IMR-90 (cell line): ENCODE measurements at regions not wholly inside any gene's neighbourhood (a gene's known extent, or its start where the extent isn't known, plus 50 kb on each side); places are given as distances from the start of the nearest gene placed in this dataset.

Experiments used
- ATAC-seq: fragments of 200-7000 bp; cut with Tn5 transposase; 2 replicates; pipeline ENCODE4 v1.9.1; 2020; ENCODE audit warnings: low read depth, mild to moderate bottlenecking, moderate library complexity
- BruUV-seq: library from RNA; stranded (reverse); fragments of 400-500 nt; replicated peaks from 2 replicates; lab custom pipeline; 2021; lab: Mats Ljungman, UMichigan
- CTCF ChIA-PET: fragments of 300-600 bp; formaldehyde crosslinking; extraction: SDS; loops from one replicate; lab custom pipeline; 2021; ENCODE audit warnings: antibody characterized with exemption; lab: Yijun Ruan, JAX
- POLR2A ChIA-PET: fragments of 300-600 bp; sonication (Branson Sonifier 250); formaldehyde crosslinking; loops from one replicate; lab custom pipeline; 2022; ENCODE audit warnings: antibody characterized with exemption; ENCODE audit not compliant: unreplicated experiment; lab: Charles Lee
- DNase-seq: peaks from one replicate; pipeline ENCODE4 v3.0.0; 2013
- H2AFZ ChIP-seq: replicated peaks from 2 replicates; pipeline ENCODE3; 2013; ENCODE audit warnings: low read length, mild to moderate bottlenecking; ENCODE audit not compliant: poor library complexity
- H2AK5ac ChIP-seq: 2 replicates; pipeline ENCODE4 v1.6.1; 2013; ENCODE audit warnings: low read depth, low read length, inconsistent platforms
- H2AK9ac ChIP-seq: replicated peaks from 2 replicates; pipeline ENCODE3; 2013; ENCODE audit warnings: mild to moderate bottlenecking, low read depth, low read length, moderate library complexity; ENCODE audit not compliant: poor library complexity
- H2BK120ac ChIP-seq: 2 replicates; pipeline ENCODE4 v1.6.1; 2013; ENCODE audit warnings: low read depth, low read length, inconsistent platforms
- H2BK15ac ChIP-seq: 3 replicates; pipeline ENCODE4 v1.6.1; 2013; ENCODE audit warnings: low read depth, low read length, inconsistent platforms
- H2BK20ac ChIP-seq: 2 replicates; pipeline ENCODE4 v1.6.1; 2013; ENCODE audit warnings: low read depth, mild to moderate bottlenecking, inconsistent platforms, low read length, moderate library complexity
- H2BK5ac ChIP-seq: 2 replicates; pipeline ENCODE4 v1.6.1; 2013; ENCODE audit warnings: mild to moderate bottlenecking, low read depth, low read length, inconsistent platforms; ENCODE audit not compliant: poor library complexity, severe bottlenecking
- H3K14ac ChIP-seq: replicated peaks from 2 replicates; pipeline ENCODE4 v1.6.1; 2013; ENCODE audit warnings: low read depth, low read length, inconsistent platforms
- H3K18ac ChIP-seq: 2 replicates; pipeline ENCODE4 v1.6.1; 2013; ENCODE audit warnings: low read depth, low read length, control low read depth
- H3K23ac ChIP-seq: 2 replicates; pipeline ENCODE4 v1.6.1; 2013; ENCODE audit warnings: low read depth, low read length, inconsistent platforms
- H3K27ac ChIP-seq: 2 replicates; pipeline ENCODE4 v1.5.1; 2013; ENCODE audit warnings: mild to moderate bottlenecking, control low read depth, low read length; ENCODE audit not compliant: insufficient read depth
- H3K27me3 ChIP-seq: 2 replicates; pipeline ENCODE4 v1.6.1; 2013; ENCODE audit warnings: low read length; ENCODE audit not compliant: control insufficient read depth, insufficient read depth
- H3K36me3 ChIP-seq: 2 replicates; pipeline ENCODE4 v1.6.1; 2013; ENCODE audit warnings: low read length, mixed read lengths; ENCODE audit not compliant: control insufficient read depth, insufficient read depth
- H3K4ac ChIP-seq: 2 replicates; pipeline ENCODE4 v1.6.1; 2013; ENCODE audit warnings: low read depth, low read length, inconsistent platforms
- H3K4me1 ChIP-seq: 2 replicates; pipeline ENCODE4 v1.6.1; 2013; ENCODE audit warnings: low read length, mixed read lengths; ENCODE audit not compliant: control insufficient read depth, insufficient read depth
- H3K4me2 ChIP-seq: 2 replicates; pipeline ENCODE4 v1.6.1; 2013; ENCODE audit warnings: low read depth, mild to moderate bottlenecking, control low read depth, low read length, moderate library complexity
- H3K4me3 ChIP-seq: 2 replicates; pipeline ENCODE4 v1.5.1; 2013; ENCODE audit warnings: low read depth, mild to moderate bottlenecking, control low read depth, low read length, moderate library complexity; ENCODE audit not compliant: insufficient read depth
- H3K56ac ChIP-seq: 2 replicates; pipeline ENCODE4 v1.6.1; 2013; ENCODE audit warnings: low read length, inconsistent platforms; ENCODE audit not compliant: insufficient read depth; ENCODE audit errors: extremely low read depth
- H3K79me1 ChIP-seq, 2 experiments: 2 replicates each; pipeline ENCODE4 v1.6.1; 2013; ENCODE audit warnings: low read length in 2 of 2, inconsistent platforms in 1 of 2, low read depth in 1 of 2
- H3K9ac ChIP-seq: 2 replicates; pipeline ENCODE4 v1.6.1; 2013; ENCODE audit warnings: low read depth, low read length, control low read depth
- H3K9me1 ChIP-seq: 2 replicates; pipeline ENCODE4 v1.6.1; 2013; ENCODE audit warnings: low read length, inconsistent platforms; ENCODE audit not compliant: insufficient read depth
- H3K9me3 ChIP-seq: 2 replicates; pipeline ENCODE4 v1.6.1; 2013; ENCODE audit warnings: low read length; ENCODE audit not compliant: control insufficient read depth, insufficient read depth
- H4K20me1 ChIP-seq: 2 replicates; pipeline ENCODE4 v1.6.1; 2013; ENCODE audit warnings: low read length, inconsistent platforms; ENCODE audit not compliant: insufficient read depth
- H4K5ac ChIP-seq: 2 replicates; pipeline ENCODE4 v1.6.1; 2013; ENCODE audit warnings: mild to moderate bottlenecking, low read depth, low read length, control low read depth
- H4K8ac ChIP-seq, 2 experiments: 2 replicates each; pipeline ENCODE4 v1.6.1; 2013; ENCODE audit warnings: low read depth in 2 of 2, low read length in 2 of 2, control low read depth in 1 of 2, inconsistent platforms in 1 of 2
- H4K91ac ChIP-seq: 2 replicates; pipeline ENCODE4 v1.6.1; 2013; ENCODE audit warnings: low read depth, low read length, inconsistent platforms; ENCODE audit not compliant: insufficient read depth
- BHLHE40 ChIP-seq: fragments of 150-350 bp; IDR thresholded peaks from 2 replicates; pipeline ENCODE4 v1.6.1; 2016; ENCODE audit warnings: mild to moderate bottlenecking, low read depth, low read length
- CEBPB ChIP-seq: IDR thresholded peaks from 2 replicates; pipeline ENCODE4 v1.6.1; 2012; ENCODE audit warnings: low read depth, low read length, improper control_type of control experiment
- CHD1 ChIP-seq: IDR thresholded peaks from 2 replicates; pipeline ENCODE4 v1.6.1; 2012; ENCODE audit warnings: low read depth, low read length, improper control_type of control experiment
- MAFK ChIP-seq: IDR thresholded peaks from 2 replicates; pipeline ENCODE4 v1.6.1; 2012; ENCODE audit warnings: low read depth, low read length, improper control_type of control experiment
- MAZ ChIP-seq: IDR thresholded peaks from 2 replicates; pipeline ENCODE4 v1.6.1; 2012; ENCODE audit warnings: low read depth, mild to moderate bottlenecking, low read length, improper control_type of control experiment, moderate library complexity, borderline replicate concordance
- MXI1 ChIP-seq: IDR thresholded peaks from 2 replicates; pipeline ENCODE4 v1.6.1; 2012; ENCODE audit warnings: low read depth, mild to moderate bottlenecking, low read length, moderate library complexity, borderline replicate concordance
- POLR2A ChIP-seq: IDR thresholded peaks from 2 replicates; pipeline ENCODE4 v1.6.1; 2012; ENCODE audit warnings: mild to moderate bottlenecking, low read depth, low read length
- RAD21 ChIP-seq: IDR thresholded peaks from 2 replicates; pipeline ENCODE4 v1.6.1; 2012; ENCODE audit warnings: low read length, improper control_type of control experiment
- RCOR1 ChIP-seq: IDR thresholded peaks from 2 replicates; pipeline ENCODE4 v1.6.1; 2012; ENCODE audit warnings: mild to moderate bottlenecking, low read length, improper control_type of control experiment; ENCODE audit not compliant: insufficient replicate concordance
- RFX5 ChIP-seq: IDR thresholded peaks from 2 replicates; pipeline ENCODE4 v1.8.0; 2012; ENCODE audit warnings: low read depth, mild to moderate bottlenecking, low read length, moderate library complexity
- SMC3 ChIP-seq: fragments of 150-350 bp; IDR thresholded peaks from 2 replicates; pipeline ENCODE4 v1.6.1; 2016; ENCODE audit warnings: low read depth, mild to moderate bottlenecking, antibody characterized with exemption, low read length, moderate library complexity
- WGBS, 2 experiments: methylation state at CpG; one replicate each; pipeline versions ENCODE4 v1.1.5 to v1.1.7; 2013; ENCODE audit warnings: missing lambda C conversion rate in 2 of 2; ENCODE audit not compliant: insufficient read length in 1 of 2; ENCODE audit errors: extremely low coverage in 2 of 2; 5-methylcytosine and 5-hydroxymethylcytosine counted together
- dilution Hi-C: fragments of 300-500 bp; cut with HindIII; formaldehyde crosslinking; loops from one replicate; pipeline ENCODE4 v1.14.3; 2018; ENCODE audit warnings: low sequenced_read_pairs; ENCODE audit not compliant: unreplicated experiment
- in situ Hi-C: fragments of 300-500 bp; cut with MboI; formaldehyde crosslinking; loops from 3 replicates; pipeline ENCODE4 v1.14.3; 2019; ENCODE audit warnings: low sequenced_read_pairs, inconsistent platforms, mixed read lengths
- intact Hi-C: fragments of 100-400 bp; cut with micrococcal nuclease; formaldehyde crosslinking; loops from 2 replicates; pipeline ENCODE4 v1.10.0; 2022

DNA sequence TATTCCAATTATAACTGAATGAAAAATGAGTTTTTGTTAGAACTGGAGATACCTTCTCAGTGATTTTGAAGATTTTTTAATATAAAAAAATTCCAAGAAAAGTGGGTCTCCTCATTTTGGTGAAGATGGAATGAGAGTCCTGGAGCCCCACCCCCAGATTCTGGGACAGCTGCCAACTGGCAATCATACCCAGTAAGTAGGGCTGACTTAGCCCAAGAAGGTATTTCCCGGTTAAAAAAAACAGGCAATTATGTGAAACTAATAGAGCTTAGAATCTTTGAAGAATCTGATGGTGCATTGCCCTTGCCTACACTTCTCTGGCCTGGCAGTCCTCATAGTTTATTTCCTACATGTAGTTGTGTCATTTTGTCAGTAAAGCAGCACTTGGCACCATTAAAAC is 52.8 kb upstream of the VWDE start:
- Histone ChIP-seq H3K23ac (no peak overlapping the region), H3K27me3 (no peaks in the 10 kb centered on the region), H2BK15ac (no peak overlapping the region), H2AFZ (no peak overlapping the region), H3K4me1 (no peaks in the 10 kb centered on the region), H4K91ac (no peak overlapping the region), H2AK9ac (no peak overlapping the region), H3K18ac (no peak overlapping the region), H3K4ac (no peak overlapping the region), H2AK5ac (no peak overlapping the region), H4K20me1 (no peaks in the 10 kb centered on the region), H3K9me3 (no peaks in the 10 kb centered on the region), H3K4me2 (no peak overlapping the region), H3K14ac (no peak overlapping the region), H3K27ac (no peak overlapping the region), H4K8ac (no peak overlapping the region), H3K4me3 (no peak overlapping the region), H3K36me3 (no peaks in the 10 kb centered on the region), H3K9me1 (no peaks in the 10 kb centered on the region), H2BK5ac (no peak overlapping the region), H2BK20ac (no peak overlapping the region), H2BK120ac (no peak overlapping the region), H3K9ac (no peak overlapping the region), H3K79me1 (no peaks in the 10 kb centered on the region), H4K5ac (no peak overlapping the region), H3K56ac (no peak overlapping the region)
- intact Hi-C loops (no loop called here), in situ Hi-C loops (no loop called here), dilution Hi-C loops (no loop called here)
- no peak for DNase-seq
- ChIA-PET POLR2A (no interaction called here), CTCF (interaction anchor here (0.8 kb wide), 1 partner anchor 722 kb away, joined by 3 read pairs; no protein-coding TSS in a partner anchor)
- no CpG with 5 or more reads among the region's 1 CpG for WGBS, 2 experiments
- TF ChIP-seq BHLHE40: no peak
- TF ChIP-seq CHD1: no peak
- TF ChIP-seq MAZ: no peak
- TF ChIP-seq RAD21: no peak
- TF ChIP-seq POLR2A: no peak
- no peak for TF ChIP-seq MXI1
- TF ChIP-seq SMC3: no peak
- no peak for TF ChIP-seq RFX5
- no peak for TF ChIP-seq RCOR1
- TF ChIP-seq MAFK: no peak
- no peak for TF ChIP-seq CEBPB
- no TSS peak for BruUV-seq
- ATAC-seq: no peak
